Peyer's patch (tissue), 4 donors: ENCODE measurements at regions not wholly inside any gene's neighbourhood (a gene's known extent, or its start where the extent isn't known, plus 50 kb on each side); places are given as distances from the start of the nearest gene placed in this dataset.
A peak's percentile ranks its signal among the peaks of the same experiment; 100 is the strongest.

ENCODE experiments used
- CTCF ChIP-seq, 6 experiments: fragments of 450-650 bp in 4 of 6; fragments of 200-600 bp in 2 of 6; sonication (generic) in 1 of 6; IDR thresholded peaks; one replicate each; pipeline ENCODE4 v1.5.1; 2017 to 2019; ENCODE audit warnings: antibody characterized with exemption in 6 of 6, mild to moderate bottlenecking in 3 of 6, moderate library complexity in 1 of 6
- POLR2A ChIP-seq, 2 donors: fragments of 450-650 bp; IDR thresholded peaks; one replicate each; pipeline ENCODE4 v1.5.1; 2017; ENCODE audit warnings: antibody characterized with exemption in 2 of 2, mild to moderate bottlenecking in 2 of 2, moderate library complexity in 2 of 2

GRCh38 chr14:71320734-71321573, 413.7 kb downstream of the PCNX1 start:
- TF ChIP-seq CTCF (IDR thresholded peaks at IDR 0.05), result no peak
- TF ChIP-seq POLR2A (IDR thresholded peaks at IDR 0.05), result peak; percentile 55 to 84
